Fibroblast of villous mesenchyme (primary cell): ENCODE measurements at regions not wholly inside any gene's neighbourhood (a gene's known extent, or its start where the extent isn't known, plus 50 kb on each side); places are given as distances from the start of the nearest gene placed in this dataset.
A peak's percentile ranks its signal among the peaks of the same experiment; 100 is the strongest.

ENCODE experiments used
- DNase-seq: peaks from one replicate; pipeline ENCODE4 v3.0.0-alpha.2; 2010; ENCODE audit warnings: low read depth
- H3K4me3 ChIP-seq: 2 replicates; pipeline ENCODE4 v1.5.1; 2011; ENCODE audit warnings: low read depth, mild to moderate bottlenecking, low read length
- TF ChIP-seq, protein P1 (sequence below): IDR thresholded peaks from 2 replicates; pipeline ENCODE4 v1.5.1; 2012; ENCODE audit warnings: low read depth, mild to moderate bottlenecking, low read length; ENCODE audit not compliant: insufficient read depth

DNA sequence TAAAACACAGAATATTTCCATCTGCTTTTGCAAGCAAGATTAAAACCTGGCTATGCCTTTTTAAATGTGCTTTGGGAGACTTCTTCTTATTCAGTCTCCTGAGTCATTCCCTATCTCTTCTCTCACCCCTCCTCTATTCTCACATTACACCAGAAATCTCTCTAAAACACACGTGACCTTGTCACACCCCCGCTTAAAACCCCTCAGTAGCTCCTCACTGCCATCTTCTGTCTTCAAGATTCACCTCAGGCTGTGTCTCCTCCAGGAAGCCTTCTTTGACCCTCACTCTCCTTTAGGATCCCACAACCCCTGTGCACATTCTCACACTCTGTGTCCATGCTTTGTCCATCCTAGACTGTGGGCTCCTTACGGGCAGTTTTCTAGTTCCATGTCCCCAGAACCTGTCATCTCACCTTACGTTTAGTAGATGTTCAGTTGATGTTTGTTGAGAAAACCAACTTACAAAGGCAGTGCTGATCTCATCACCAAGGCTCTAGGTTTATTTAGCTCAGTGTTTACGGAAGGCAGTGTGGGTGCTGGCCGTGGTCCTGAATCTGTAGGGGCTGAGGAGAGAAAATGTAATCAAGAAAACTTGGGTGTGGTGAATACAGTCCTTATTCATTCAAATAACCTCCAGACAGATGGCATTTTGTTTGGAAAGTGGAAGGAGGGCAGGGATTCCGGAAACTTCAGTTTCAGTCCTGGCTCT, 143.5 kb downstream of the DMRTA2 start:
- TF ChIP-seq, protein P1, sequence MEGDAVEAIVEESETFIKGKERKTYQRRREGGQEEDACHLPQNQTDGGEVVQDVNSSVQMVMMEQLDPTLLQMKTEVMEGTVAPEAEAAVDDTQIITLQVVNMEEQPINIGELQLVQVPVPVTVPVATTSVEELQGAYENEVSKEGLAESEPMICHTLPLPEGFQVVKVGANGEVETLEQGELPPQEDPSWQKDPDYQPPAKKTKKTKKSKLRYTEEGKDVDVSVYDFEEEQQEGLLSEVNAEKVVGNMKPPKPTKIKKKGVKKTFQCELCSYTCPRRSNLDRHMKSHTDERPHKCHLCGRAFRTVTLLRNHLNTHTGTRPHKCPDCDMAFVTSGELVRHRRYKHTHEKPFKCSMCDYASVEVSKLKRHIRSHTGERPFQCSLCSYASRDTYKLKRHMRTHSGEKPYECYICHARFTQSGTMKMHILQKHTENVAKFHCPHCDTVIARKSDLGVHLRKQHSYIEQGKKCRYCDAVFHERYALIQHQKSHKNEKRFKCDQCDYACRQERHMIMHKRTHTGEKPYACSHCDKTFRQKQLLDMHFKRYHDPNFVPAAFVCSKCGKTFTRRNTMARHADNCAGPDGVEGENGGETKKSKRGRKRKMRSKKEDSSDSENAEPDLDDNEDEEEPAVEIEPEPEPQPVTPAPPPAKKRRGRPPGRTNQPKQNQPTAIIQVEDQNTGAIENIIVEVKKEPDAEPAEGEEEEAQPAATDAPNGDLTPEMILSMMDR, result no peak
- peak; percentile 4 for DNase-seq
- no peak overlapping the region for H3K4me3 ChIP-seq

DNA sequence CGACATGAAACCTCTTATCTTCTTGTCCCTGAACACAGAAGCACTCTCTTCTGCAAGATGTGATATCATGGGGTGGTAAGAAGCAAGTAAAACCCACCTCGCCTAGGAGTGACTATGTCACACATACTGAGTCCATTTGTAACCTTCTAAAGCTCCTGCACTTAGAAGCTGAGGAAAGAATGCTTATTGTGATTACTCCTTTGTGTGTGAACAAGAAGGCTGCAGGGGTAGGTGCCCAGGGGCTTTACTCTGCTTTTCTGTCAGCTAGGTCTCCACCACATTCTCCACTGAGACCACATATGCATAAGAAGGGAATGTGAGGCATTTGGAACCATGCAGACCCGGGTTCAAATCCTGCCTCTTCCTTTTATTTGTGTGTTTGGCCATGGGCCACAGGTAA, 144.3 kb downstream of the DMRTA2 start:
- TF ChIP-seq, protein P1, result no peak
- DNase-seq, result no peak

DNA sequence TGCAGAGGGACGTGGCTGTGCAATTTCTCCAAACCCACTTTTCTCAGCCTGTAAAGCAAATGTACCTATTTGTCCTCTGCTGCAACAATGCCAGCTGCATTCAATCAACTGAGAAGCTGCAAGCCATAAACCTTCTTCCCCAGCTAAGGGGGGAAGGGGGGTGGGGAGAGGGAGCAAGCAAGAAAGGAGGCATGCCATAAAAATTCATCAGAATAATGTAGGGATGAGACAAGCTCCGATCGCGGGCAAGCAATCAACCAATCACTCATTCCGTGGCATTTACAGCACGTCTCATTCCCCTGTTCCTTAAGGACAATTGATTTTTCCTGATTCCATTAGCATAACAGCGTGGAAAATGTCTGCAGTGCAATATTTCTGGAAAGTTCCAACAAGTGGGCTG, 144.8 kb downstream of the DMRTA2 start:
- no peak for DNase-seq
- no peak overlapping the region for H3K4me3 ChIP-seq
- TF ChIP-seq, protein P1, result no peak

More for the DNA sequence above, 144.3 kb downstream of the DMRTA2 start:
- H3K4me3 ChIP-seq, result no peak overlapping the region

- TF ChIP-seq, protein P1, result no peak
Measured at GRCh38 chr1:50275566-50275965, 147.7 kb downstream of the DMRTA2 start.

GRCh38 chr1:50272912-50273311, 150.3 kb downstream of the DMRTA2 start:
- no peak for DNase-seq
- TF ChIP-seq, protein P1, result no peak
- no peak overlapping the region for H3K4me3 ChIP-seq

More at GRCh38 chr1:50275566-50275965, 147.7 kb downstream of the DMRTA2 start:
- no peak for DNase-seq
- H3K4me3 ChIP-seq, result no peak overlapping the region

DNA sequence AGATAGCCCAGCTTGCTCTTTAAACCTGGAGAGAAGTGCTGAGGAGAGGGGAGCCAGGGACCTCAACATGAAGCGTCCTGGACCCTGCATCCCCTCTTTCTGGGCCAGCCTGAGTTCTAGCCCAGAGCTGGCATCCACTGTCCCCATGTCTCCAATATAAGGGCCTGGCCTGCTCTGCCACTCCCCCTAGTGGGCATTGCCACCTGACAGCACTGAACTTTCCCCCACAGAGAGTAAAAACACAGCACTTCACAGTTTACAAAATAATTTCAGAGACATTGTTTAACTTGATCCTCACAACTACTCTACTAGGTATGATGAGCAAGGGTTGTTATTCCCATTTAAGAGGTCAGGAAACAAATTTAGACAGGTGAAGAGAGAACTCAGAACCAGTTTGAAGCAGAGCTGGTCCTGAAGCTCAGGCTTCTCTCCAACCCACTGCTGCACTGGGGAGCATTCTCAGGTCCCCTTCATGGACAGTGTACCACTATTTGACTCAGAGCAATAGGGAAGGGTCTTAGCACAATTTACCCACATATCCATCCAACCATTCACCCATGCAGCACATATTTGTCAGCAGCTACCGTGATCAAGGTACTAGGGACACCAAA, 151.2 kb downstream of the DMRTA2 start:
- TF ChIP-seq, protein P1, result peak; percentile 46
- no peak for DNase-seq

More for the DNA sequence above, 151.2 kb downstream of the DMRTA2 start:
- H3K4me3 ChIP-seq, result no peak overlapping the region
